GM21423 (cell line): ENCODE measurements at regions not wholly inside any gene's neighbourhood (a gene's known extent, or its start where the extent isn't known, plus 50 kb on each side); places are given as distances from the start of the nearest gene placed in this dataset.

Experiments
- ATAC-seq: cut with Tn5 transposase; IDR thresholded peaks from one replicate; pipeline ENCODE4 v1.9.1; 2021; ENCODE audit warnings: mild to moderate bottlenecking, moderate library complexity; ENCODE audit not compliant: unreplicated experiment

DNA sequence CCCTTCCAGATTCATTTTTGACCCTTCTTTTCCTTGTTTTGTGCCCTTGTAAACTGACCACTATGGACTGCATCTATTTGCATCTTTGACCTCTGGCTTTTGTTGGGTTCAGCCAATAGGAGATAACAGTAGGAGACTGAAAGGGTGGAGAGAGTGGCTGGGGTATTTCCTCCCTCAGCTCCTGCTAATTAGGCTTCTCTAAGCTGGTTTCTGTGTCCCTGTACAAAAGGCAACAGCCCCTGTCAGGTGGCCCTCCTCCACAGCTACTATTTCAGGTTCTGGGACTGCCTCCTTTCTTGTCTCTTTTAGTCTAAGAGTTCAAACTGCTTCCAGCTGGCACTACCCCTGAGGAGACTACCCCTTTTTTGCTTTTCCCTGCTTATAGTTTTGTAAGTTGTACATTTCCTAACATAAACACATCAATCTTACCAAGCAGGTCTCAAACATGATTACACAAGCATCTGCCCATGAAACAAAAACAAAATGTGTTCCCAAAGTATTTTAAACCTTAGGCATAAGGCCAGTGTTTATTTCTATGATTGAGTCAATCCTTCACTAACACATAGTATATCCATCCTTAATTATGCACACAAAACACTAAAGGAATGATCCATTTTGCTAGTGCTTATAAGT lies 262.0 kb upstream of the TRPM3 start:
- no peak for ATAC-seq

GRCh38 chr9:71368157-71368556 lies 246.7 kb upstream of the TRPM3 start:
- no peak for ATAC-seq

DNA sequence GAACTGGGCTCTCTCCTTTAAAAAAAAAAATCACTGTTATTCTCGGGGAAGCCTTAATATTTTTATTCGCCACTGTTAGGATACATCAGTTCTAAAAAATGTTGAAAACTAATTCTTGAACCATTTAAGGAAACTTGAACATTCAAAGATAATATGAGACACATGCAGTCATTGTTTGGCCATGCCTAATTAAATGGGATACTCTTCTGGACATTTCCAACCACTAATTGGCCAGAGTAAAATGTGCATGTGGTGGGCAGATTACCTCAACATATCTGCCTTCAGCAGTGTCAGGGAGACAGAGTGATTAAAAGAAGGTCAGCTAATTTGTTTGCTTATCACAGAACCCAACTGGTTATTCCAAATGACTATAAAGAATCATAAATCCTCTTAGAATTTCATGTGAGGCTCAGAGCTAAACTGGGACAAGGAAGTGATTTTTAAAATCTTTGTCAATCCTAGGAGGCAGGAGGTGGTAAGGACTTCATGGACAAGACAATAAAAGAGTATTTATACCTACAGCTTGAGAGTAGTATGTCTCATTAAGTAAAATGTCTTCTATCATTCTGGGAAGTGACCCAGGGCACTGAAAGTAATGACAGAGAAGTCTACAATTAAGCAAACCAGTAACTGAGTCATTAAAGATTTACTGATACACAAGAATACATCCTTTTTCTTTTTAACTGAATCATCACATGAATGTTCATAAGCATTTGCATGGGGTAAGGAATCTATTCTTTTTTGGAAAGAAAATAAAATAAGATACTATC lies 242.9 kb upstream of the TRPM3 start:
- no peak for ATAC-seq

DNA sequence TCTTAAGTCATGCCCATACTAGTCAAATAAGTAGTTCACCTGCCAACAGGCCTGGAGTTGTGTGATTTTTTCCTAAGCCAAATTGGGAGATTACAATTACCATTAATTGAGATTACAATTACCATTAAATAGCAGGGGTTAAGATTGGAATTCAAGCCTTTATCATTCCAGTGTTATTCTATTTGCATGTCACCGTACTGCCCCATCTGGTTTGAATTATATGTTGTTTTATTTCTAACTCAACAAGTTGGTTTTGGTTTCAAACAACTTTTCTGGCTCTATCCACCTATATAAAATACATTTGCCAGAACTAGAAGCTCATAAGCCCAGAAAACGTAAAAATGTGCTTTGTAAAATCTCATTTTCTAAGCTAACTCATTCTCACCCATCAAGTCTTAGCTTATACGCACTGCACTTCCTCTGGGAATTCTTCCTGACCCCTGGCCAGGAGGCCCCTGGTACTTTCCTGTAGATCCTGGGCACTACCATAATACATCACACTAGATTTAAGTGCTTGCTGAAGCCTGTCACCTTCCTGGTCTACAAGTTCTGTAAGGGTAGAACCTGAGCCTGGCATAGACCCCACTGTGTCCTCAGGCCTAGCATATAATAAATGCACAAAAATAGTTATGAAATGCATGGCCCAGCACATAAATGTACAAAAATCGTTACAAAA lies 242.0 kb upstream of the TRPM3 start:
- ATAC-seq = no peak

DNA sequence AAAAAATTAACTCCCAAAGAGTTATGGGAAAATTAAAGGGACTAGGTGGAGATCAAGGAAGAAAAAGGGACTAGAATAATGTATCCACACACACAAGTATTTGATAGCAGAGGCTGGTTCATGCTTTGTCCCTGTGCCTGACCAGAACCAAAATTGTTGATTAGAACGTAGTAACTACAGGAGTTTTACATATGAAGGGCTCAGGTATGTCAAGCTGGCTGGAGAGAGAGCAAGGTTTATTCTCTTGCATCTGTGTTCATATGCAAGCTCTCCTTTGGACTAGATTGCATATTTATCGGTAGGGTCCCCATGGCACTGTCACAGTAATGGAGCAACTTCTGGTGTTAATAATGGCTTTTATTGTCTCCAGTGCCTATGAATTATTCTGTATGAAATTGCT lies 239.9 kb upstream of the TRPM3 start:
- ATAC-seq = no peak

GRCh38 chr9:71357346-71357745 lies 235.9 kb upstream of the TRPM3 start:
- ATAC-seq = no peak

DNA sequence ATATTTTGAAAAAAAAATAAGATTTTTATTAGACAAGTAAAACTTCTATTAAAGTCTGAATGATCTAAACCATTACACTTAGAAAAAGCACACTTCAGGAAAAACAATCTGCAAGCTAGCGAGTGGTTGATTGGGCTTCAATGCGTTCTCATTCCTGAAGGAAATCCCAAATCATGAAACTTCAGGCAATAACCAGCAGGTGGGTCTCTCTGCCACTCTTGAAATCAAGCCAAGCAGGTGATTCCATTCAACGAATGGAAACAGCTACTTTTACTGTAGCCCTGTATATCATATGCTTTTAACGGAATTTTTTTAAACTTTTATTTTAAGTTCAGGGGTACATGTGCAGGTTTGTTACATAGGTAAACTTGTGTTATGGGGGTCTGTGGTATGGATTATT lies 234.5 kb upstream of the TRPM3 start:
- ATAC-seq = no peak

DNA sequence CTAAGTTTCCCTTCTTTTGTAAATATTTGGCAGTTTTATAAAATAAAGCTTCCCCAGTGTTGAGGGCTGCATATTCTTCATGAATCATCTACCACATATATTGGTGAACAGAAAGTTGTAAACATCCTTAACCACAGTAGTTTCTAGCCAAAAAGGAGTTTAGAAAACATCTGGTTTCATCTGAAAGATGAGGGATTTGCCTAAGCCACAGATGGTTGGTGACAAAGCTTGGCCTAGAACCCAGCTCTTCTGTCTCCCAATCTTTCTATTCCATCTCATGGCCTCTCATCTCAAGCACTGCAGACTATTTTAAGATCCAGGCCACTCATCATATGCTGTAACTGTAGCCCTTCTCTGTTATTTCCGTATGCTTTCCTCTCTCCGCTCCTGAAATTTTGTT lies 232.3 kb upstream of the TRPM3 start:
- ATAC-seq = no peak

DNA sequence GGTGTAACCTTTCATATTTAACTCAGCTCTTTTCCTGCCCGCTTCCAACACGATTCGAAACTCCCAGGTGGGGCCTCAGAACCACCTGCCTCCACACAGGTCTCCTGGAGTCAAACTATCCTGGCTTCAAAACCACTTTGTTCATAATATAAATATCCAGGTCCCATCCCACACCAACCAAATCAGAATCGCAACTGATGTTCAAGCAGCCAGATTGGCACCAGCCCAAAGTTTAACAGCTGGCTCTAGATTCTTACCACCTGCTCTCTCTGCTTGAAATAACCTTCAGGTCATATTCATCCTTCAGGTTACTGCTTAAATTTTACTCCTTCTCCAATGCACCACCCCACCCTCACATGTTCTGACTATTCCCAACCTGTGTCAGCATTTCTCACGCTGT lies 231.4 kb upstream of the TRPM3 start:
- ATAC-seq = no peak

GRCh38 chr9:71349218-71349617 lies 227.8 kb upstream of the TRPM3 start:
- ATAC-seq = no peak

- no peak for ATAC-seq
Observed at GRCh38 chr9:71333321-71333720, 211.9 kb upstream of the TRPM3 start.

- ATAC-seq = no peak
Observed at GRCh38 chr9:71331603-71332002, 210.2 kb upstream of the TRPM3 start.

GRCh38 chr9:71329873-71330272 lies 208.5 kb upstream of the TRPM3 start:
- ATAC-seq = no peak

DNA sequence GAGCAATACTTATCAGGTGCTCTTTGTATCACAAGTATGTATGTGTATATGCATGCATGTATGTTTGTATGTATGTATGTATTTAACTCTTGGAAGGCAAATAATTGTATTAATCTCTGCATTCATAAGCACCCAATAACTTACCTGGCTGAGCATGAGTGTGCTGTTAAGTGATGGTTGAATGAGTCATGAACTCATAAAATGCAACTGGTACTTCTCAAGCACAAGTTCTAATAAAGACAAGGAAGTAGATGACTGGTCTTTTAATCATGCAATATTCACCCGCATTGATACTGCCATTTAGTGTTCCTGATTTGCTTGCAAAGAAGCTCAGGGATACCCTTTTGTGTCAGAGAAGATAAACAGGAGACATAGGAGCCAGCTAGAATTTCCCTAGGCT lies 204.9 kb upstream of the TRPM3 start:
- ATAC-seq = no peak

- no peak for ATAC-seq
Observed at GRCh38 chr9:71323357-71323756, 201.9 kb upstream of the TRPM3 start.

- ATAC-seq = no peak
Observed at GRCh38 chr9:71322311-71322710, 200.9 kb upstream of the TRPM3 start.

DNA sequence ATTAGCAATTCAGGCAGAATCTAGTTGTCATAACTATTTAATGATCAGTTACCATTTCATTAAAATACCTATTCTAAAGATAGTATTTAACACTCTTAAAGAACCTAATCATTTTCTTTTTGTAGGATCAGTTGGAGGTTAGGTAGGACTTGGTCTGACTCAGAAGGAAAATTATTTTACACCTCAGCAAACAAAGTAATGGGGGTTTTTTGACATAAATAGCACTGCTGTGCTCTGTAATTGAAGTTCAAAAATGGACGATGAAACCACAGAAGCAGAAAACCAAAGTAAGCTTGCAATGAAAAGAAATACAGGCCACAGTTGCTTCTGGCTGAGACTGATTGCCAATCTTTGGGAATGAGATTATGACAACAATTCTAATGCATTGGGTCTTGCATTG lies 187.0 kb upstream of the TRPM3 start:
- no peak for ATAC-seq

DNA sequence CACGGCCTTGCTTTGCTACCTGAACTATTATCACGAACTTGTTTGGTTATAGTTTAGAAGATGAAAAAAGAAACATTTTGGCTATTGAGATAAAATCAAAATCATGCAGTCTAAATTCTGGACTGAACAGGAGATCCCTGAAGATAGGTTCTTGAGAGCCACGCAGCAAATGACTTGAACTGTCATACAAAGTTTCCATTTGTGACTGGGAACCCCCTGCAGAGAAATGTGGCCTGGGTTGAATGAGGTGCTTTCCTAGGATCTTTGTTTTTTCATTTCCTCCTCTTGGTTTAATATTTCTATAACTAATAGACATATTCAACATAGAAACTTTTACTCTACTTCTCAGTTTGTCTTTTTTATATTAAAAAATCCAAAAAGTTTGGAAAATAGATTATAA lies 184.7 kb upstream of the TRPM3 start:
- peak; percentile 56 for ATAC-seq

DNA sequence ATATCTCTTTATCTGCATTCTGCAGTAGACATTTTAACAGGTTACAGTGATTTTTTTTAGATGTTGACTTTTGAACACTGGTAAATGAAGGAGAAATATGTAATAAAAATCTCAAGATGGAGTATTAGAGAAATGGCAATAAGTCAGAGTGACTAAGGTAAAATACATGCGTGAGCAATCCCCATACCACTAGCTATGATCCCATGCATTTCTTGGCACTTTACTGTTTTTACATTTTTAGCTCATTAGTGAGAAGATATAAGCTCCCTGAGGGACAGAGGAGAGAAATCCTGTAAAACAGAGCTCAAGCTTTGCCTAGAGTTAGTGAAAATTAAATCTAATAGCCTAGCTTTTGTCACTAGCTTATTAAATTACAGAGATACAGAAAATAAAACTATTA lies 181.9 kb upstream of the TRPM3 start:
- no peak for ATAC-seq

DNA sequence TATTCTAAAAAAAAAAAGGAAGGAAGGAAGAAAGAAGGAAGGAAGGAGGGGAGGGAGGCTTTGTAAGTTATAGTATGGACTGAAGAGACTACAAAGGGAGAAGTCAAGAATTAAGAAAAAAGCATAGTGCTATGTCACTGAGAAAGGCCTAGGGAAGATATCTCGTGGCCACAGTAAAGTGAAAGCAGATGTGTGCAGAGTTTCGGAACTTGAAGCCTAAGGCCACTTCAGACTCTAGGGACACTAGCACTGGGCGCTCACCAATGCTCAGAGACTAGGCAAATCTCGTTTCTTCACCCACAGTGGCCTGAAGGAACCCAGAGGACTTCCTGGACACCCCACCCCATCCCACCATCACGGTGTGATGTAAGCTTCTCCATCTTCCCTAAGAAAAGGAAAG lies 181.4 kb upstream of the TRPM3 start:
- no peak for ATAC-seq

GRCh38 chr9:71295928-71296327 lies 174.5 kb upstream of the TRPM3 start:
- no peak for ATAC-seq

GRCh38 chr9:71286146-71286545 lies 164.7 kb upstream of the TRPM3 start:
- ATAC-seq = no peak
